Ishikawa (cell line): ENCODE measurements at regions not wholly inside any gene's neighbourhood (a gene's known extent, or its start where the extent isn't known, plus 50 kb on each side); places are given as distances from the start of the nearest gene placed in this dataset.

ENCODE experiments used
- CEBPB ChIP-seq: IDR thresholded peaks from 2 replicates; pipeline ENCODE4 v1.6.1; 2012
- CREB1 ChIP-seq: IDR thresholded peaks from 2 replicates; pipeline ENCODE4 v1.6.1; 2012; ENCODE audit warnings: low read depth
- EP300 ChIP-seq: IDR thresholded peaks from 2 replicates; pipeline ENCODE4 v1.6.1; 2012; ENCODE audit warnings: borderline replicate concordance
- FOXM1 ChIP-seq: IDR thresholded peaks from 2 replicates; pipeline ENCODE4 v1.6.1; 2012; ENCODE audit warnings: low read depth, borderline replicate concordance
- RAD21 ChIP-seq: IDR thresholded peaks from 2 replicates; pipeline ENCODE4 v1.6.1; 2012; ENCODE audit warnings: low read depth
- REST ChIP-seq: IDR thresholded peaks from 2 replicates; pipeline ENCODE4 v1.6.1; 2012; ENCODE audit warnings: low read depth, mild to moderate bottlenecking
- TAF1 ChIP-seq: IDR thresholded peaks from 2 replicates; pipeline ENCODE4 v1.6.1; 2012; ENCODE audit warnings: low read depth, mild to moderate bottlenecking
- TCF12 ChIP-seq: IDR thresholded peaks from 2 replicates; pipeline ENCODE4 v1.6.1; 2012; ENCODE audit warnings: low read depth

DNA sequence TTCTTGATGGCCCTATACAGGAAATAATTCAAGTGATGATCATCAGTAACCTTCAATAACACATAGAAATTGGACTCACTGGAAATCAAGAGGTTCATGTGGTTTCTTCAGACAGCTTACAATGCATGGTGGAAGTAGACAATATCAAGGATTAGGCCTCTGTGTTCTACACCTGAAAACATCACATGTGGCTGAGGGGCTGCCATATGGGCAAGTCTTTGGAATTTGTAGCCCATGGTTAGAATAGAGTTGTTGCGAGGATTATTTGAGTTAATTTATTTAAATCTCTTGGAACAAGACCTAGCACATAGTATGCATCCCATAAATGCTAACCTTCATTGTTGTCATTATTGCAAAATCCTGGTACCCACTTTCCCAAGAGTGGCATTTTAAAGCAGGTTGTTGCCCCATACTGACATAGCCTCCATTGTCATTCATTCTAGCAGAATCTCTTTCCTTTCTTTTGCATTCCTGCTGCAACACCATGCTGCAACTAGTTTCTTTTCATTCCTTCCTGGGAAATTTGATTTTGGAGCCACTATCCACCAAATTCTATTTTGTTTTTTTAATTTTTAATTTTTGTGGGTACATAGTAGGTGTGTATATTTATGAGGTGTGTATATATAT is 352.7 kb upstream of the NAV3 start:
- TF ChIP-seq EP300 (no peak), FOXM1 (no peak), REST (no peak), RAD21 (no peak), CREB1 (no peak), CEBPB (no peak), TCF12 (no peak), TAF1 (no peak)
